Left hindlimb (tissue), 1 donor: ENCODE measurements at regions not wholly inside any gene's neighbourhood (a gene's known extent, or its start where the extent isn't known, plus 50 kb on each side); places are given as distances from the start of the nearest gene placed in this dataset.
"Not testable (repeated sequence)": the region's sequence is repeated elsewhere in the genome, so short reads cannot be mapped to it uniquely, and the experiment has no call there.

Source experiments
- DNase-seq: peaks from one replicate; pipeline ENCODE4 v3.0.0-alpha.2; 2018

DNA sequence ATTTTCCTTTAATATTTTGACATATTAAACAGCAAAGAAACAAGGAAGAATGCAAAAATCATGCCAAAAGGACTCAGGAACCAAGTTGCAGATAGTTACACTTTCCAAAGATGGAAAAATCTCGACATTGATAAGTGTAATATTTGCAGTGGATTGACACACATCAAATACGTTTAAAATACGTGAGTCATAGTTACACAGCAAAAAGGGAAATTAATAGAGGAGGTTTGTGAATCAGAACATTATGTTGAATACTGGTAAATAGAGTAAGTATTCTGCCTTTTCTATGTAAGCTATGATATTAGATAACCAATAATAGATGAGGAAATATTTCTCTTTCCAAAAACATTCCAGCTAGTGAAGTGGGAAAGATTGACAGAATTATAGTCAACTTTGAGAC, 1761.3 kb upstream of the IGFBP7 start:
- no peak for DNase-seq

DNA sequence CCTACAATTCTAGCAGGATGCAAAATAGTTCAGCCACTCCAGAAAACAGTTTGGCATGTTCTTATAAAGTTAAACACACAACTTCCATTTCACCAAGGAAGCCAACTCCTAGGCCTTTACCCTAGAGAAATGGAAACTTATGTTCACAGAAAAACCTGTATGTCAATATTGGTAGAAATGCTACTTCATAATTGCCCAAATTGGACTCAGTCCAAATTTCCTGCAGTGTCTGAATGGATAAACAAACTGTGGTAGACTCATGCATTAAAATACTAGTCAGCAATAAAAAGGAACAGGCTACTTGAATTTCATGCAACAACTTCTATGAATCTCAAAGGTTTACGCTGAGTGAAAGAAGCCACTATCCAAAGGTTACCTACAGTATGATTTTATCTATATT, 1738.8 kb upstream of the IGFBP7 start:
- no peak for DNase-seq

DNA sequence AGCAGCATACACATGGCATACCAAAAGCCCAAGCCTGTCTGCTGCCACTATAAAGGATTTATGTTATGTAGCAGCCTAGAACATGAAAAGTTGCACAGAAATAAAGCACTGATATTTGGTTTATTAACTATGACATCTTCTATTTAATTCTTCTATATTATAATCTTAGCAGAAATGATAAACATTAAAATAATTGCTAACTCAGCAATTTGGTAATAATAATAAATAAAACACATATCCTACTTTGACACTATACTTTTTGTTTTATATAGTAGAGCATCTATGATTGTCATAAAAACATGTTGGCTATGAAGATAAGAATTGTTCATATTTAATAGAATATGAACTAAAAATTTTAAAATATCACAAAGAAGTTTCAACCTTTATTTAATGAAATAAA, 1733.3 kb upstream of the IGFBP7 start:
- no peak for DNase-seq

DNA sequence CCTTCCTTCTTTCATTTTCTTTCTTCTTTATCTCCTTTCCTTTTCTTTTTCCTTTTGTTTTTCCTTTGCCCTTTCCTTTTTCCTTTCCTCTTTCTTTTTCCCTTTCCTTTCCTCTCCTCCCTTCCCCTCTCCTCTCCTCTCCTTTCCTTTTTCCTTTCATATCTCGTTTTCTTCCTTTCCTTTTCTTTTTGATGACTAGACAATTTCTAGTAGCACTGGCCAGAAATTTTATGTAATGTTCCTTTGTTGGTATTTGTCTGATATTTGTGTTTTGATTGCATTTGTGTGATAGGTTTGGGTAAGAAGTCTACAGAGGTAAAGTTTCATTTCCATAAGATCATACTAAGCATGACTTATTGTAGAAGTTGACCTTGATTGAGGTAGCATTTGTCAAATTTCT, 1722.9 kb upstream of the IGFBP7 start:
- DNase-seq, result no peak

DNA sequence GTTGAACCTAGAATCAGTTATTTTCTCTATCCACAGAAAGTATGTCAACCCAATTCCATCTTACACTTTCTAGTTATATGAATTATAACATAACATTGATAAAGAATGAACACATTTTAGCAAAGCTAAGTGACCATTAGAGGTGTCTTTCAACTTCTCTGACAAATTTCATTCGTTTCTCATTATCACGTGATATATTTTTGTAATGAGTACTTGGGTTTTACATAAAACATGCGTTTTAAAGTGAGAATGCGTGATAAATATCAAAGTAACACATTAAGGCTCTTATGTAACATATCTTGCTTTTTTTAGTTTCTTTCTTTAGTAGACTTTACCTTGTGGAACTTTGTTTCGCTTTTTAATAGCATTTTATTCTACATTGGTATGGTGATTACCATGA, 1715.1 kb upstream of the IGFBP7 start:
- no peak for DNase-seq

DNA sequence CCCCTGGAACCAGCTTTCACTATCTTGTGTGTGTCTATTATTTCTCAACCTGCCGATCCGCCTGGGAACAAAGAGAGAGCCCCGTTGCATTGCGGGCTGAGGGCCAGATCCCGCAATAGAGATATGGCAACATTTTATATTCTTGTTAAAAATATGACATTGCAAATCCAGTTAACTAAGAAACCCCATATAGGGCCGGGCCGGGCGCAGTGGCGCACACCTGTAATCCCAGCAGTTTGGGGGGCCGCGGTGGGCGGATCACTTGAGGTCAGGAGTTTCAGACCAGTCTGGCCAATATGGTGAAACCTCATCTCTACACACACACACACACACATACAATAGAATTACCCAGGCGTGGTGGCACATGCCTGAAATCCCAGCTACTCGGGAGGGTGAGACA, 1708.4 kb upstream of the IGFBP7 start:
- not testable (repeated sequence) for DNase-seq

DNA sequence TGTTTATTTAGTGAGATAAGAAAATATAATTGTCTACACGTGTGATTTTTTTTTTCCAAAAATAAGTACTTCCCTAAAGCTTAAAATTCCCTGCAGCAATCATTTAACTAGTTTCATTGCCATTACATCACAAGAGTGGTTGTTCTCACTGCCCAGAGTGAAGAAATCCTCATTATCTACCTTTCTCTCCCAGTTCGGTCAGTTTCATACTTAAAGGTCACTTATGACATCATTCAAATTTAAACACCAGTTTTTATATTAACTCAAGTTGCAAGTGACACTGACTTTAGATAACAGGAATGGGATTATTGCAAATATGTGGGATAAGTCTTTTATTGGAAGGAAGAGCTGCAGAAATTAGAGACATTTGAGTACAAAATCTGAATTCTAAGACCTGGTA, 1699.8 kb upstream of the IGFBP7 start:
- DNase-seq, result no peak

DNA sequence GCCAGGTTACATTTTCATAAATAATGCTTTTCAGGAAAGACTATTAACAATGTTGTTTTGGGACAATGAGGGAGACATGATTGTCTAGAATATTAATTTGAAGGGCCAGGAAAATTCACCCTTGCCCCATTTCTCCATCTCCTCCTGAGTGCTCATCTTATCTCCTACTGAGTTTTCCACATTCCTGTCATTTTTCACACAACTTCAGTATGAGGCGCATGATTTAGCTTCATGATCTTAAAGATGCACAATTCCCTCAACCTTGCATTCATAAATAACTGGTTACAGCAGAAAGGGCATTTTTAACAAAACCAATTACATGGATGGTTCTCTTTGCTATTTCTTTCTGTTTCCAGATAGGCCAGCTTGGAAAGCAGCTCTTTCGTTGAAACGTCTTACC, 1699.2 kb upstream of the IGFBP7 start:
- no peak for DNase-seq

DNA sequence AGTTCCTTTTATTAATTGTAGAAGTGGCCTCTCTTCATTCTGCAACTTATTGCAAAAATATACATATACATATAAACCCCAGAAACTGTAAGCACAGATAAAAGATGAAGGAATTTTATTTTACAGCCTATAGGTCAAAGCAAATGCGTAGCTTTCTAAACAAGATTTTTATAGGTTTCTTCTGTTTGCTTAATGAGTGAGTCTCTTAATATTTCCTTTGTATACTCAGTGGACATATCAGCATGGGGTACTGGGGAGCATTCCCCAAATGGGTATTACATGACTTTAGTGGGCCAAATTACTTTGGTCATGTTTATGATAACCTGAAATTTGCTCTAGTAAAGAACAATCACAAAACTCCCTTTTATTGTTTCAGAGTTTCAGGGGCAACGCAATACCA, 1698.6 kb upstream of the IGFBP7 start:
- no peak for DNase-seq

DNA sequence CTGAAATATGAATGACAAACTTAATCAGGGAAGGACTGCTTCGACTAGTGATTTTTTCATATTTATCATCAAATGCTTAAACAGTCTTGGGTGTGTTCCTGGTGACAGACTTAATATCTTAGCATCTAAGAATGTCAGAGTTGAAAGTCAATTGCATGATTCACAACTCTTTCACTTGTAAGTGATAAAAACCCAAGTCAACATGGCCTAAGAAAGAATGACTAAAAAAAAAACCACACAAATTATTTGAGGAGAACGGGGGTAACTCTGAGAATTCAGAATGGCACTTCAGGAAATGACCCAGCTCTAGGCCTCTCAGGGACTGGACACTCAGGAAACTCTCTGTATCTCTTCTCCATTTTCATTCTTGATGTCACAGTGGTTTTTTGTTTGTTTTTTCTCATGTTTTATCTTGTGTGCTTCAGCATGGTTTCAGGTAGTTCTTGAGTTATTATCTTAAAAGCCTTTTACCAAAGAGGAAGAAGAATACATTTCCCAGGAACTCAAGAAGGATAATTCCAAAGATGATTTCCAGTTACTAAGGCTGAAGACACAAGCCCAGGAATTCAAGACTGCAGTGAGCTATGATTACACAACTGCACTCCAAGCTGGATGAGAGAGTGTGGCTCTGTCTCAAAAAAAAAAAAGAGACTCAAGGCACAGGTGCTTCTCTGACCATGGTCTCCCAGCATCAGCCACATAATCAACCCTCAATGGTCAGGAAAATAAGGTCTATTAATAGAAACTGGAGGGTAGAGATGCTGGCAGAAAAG, 1697.8 kb upstream of the IGFBP7 start:
- DNase-seq, result no peak

DNA sequence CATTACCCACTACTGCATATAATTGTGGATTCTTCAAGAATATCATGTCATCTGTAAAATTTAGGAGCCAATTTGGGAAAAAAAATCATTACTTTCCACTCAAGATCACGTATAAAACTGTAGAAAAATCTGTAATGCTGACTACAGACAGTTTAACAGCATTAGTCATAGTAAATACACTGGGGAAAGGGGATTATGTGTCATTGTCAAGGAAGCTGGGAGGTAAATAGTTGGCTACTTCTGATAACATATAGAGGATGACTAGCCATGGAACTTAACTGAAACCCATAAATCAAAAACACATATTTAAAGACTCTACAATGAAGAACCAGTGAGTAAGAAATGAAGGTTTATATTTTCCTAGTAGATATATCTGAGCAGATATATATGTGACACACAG, 1666.4 kb upstream of the IGFBP7 start:
- DNase-seq, result no peak

DNA sequence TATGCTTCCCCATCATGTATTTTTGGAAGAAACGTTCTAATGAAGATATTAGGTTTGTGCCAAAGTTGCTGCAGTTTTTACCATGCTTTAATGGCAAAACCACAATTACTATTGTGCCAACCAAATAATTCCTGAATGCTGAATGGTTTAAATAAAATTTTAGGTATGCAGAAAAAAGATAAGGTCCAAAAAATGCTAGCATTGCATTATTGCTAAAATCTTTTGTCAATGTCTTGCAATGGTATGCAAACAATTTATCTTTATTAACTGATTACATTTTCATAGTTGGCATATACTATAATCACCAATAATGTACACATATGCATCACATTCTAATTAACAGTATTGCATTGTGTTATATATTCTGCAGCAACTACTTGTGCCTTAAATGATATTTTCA, 1657.4 kb upstream of the IGFBP7 start:
- no peak for DNase-seq

DNA sequence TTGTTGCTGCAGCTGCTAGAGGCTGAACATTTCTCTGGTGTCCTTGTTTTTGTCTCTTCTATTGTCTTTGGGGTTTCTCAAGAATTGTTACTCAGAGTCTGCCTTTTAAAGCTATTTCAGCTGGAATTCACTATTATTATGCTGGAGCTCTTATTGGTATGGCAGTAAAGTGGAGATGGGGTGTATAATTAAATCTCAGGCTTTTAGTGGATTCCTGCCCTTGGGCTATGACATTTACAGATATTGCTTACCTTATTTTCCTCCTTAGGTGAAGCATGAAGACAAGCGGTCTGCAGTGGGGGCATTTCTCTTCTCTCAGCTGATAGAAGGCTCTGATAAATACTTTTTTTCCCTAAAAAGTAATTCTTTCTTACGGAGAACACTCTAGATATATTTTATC, 1656.6 kb upstream of the IGFBP7 start:
- DNase-seq, result no peak

DNA sequence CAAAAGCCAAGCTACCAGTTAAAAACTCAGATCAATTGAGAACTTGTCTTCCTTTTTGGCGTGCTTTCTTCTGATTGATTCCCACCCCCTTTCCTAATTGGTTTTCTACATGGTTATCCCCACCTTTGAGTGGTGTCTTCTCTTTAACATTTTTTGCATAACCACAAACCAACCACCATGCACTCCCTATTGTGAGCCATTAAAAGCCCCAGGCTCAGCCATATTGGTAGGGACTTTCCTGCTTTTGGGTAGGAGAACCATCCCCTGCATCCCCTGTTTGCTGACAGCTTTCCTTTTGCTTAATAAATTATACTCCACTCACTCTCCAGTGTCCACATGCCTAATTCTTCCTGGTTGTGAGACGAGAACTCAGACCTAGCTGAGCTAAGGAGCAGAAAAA, 1651.4 kb upstream of the IGFBP7 start:
- no peak for DNase-seq

DNA sequence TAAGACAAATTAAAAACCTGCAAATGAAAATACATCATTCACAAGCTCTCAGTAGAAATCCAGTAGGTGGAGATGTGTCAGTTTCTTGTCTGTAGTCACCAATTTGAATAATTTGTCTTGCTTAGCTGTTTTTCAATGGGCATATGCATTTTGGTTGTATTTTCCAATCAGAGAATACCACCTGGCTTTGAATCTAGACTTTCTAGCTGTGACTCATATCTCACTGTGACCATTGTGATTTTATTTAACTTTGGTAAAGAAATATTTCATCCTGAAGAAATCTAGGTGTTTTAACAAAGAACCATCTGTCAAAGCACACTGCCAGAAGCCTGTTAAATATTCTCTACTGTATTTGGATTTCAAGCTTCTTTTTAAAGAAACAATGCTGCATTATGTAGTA, 1650.6 kb upstream of the IGFBP7 start:
- DNase-seq, result no peak

DNA sequence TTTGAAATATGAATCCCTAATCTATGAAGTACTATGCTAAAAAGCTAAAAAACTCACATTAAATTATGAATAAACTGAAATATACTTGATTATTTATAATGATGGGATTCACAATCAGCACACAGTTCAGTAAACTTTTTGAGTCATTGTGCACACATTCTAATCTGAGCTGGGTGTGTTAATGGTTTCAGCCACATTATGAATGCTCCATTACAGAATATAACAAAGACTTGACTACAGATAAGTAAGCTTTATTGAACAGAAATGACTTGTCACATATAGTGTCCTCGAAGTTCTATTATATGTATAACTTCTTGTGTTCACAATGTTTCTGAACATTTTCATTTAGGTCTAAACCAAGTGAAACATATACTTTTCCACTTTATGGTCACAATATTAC, 1649.9 kb upstream of the IGFBP7 start:
- DNase-seq, result no peak

DNA sequence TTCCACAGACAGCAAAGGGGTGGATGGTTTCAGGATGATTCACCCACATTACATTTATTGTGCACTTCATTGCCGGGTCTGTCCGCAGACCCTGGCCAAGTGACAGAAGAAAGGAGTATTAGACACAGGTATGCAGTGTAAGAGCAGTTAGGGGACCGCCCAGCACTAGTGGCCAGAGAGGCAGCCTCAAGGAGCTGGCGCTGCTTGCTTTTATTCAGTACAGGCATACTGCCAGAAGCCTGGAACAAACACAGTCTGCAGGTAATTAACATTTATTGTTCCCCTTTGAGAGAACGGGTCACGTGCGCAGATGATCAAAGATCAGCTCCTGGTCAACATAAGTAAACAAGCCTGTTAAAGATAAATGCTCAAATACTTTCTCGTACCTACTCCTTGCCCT, 1639.0 kb upstream of the IGFBP7 start:
- DNase-seq, result no peak

DNA sequence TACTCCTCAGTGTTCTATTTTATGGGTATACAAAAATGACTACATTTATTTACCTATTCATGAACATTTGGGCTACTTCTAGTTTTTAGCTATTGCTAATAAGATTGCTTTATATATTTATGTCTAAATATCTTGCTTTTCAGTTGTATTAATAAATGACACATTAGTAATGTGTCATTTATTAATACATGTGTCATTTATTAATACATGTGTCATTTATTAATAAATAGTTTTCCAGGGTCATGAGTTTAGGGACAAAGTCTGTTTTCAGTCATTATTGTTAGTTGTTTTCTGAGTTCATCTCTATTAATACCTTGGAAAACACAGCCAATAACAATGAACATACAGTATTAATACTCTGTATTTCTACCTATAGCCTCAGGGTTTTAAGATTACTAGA, 1630.7 kb upstream of the IGFBP7 start:
- no peak for DNase-seq

DNA sequence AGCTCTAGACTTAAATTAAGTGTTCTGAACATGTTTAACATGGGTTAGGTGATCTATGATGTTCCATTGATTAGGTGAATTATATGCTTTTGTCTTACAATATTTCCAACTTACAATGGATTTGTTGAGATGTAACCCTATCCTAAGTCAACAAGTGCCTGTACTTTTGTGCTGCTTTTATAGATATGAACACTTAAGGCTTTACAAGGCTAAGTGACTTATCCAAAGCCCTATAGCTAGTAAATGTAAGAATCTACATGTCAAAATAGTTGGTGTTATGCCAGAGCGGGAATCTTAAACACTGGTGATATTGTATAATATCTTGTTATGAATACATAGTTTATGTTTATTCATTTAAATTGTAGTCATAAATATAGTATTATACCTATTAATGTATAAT, 1629.1 kb upstream of the IGFBP7 start:
- no peak for DNase-seq

DNA sequence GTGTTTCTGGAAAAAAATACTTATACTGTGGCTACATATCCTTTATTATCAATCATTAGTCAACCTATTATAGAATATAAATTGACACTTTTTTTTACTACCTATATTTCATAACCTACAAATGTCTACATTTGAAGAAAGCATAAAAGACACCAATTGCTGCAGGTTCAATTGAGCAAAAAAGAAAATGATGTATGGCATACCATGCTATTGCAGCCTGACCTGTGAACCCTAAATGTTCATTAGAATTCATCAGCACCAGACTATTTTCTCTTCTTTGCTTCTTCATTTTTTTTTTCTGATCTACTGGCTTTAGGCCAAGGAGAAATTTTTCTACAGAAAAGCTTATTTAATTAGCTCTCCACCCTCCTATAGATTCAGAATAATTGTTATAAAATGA, 1628.2 kb upstream of the IGFBP7 start:
- no peak for DNase-seq

DNA sequence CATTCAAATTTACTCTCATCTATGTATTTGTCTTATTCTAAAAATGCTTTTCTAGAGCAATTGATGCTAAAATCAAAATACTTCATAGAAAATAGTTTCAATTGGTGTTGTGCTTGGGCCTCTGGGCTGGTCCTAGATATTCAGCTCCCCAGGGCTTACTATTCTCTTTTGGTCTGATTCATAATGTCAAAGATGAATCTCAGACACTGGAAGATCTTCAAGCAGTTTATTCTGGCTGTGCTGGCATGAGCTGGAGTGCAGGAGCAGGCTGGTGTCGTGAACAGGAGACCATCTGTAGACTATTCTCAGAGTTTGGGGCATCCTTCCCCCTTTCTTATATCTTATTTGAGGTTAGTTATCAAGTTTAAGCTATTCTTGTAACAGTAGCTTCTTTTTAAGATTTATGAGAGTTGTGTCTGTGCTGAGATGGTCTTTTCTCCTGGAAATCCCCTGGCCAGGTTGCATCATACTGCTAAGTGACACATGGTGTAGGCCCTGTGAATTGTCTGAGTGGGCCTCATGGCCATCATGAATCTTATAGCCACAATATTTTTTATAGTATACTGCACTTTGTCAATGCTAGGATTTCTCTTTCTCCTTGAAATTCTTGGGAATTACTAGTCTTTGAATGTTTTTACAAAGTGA, 1624.0 kb upstream of the IGFBP7 start:
- no peak for DNase-seq

DNA sequence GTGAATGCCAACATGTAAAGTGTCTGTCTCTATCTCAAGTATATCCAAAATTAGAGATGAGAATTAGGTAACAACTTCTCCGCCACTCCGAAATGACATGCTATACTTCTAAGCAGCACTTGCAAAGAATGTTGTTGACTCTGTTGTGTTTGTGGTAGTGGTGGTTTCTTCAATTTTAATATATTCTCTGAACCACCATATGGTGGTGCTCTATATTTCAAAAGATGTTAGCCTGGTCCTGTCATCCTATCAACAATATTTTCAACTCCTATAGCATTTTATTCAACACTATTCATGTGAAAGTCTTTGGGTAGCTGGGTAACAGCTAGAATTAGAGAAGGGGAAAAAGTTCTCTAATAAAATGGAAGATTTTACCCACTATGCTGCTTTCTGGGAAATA, 1622.8 kb upstream of the IGFBP7 start:
- DNase-seq, result no peak

DNA sequence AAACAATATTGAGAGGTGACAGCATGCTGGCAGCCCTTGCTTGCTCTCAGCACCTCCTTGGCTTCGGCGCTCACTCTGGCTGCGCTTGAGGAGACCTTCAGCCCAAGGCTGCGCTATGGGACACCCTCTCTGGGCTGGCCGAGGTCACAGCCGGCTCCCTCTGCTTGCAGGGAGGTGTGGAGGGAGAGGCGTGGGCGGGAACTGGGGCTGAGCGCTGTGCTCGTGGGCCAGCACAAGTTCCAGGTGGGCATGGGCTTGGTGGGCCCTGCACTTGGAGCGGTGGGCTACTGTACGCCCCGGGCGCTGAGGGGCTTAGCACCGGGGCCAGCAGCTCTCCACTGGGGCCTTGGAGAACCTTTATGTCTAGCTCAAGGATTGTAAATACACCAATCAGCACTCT, 1613.8 kb upstream of the IGFBP7 start:
- no peak for DNase-seq

DNA sequence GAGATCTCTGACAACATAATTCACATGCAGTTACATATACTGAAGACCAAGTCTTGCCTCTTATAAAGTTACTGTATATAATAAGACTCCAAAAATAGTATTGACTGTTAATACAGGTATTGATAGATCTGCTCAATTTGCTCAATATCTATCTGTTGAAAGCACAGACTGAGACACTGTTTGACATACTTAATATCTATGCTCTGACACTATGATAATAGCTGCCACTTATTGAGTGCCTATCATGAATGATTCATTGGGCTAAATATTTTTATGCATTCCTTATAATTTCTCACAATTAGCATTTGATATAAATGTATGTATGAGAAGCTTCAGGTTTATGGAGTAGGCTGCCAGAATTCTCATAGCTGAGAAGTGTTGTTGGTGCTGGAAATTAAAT, 1600.9 kb upstream of the IGFBP7 start:
- no peak for DNase-seq

DNA sequence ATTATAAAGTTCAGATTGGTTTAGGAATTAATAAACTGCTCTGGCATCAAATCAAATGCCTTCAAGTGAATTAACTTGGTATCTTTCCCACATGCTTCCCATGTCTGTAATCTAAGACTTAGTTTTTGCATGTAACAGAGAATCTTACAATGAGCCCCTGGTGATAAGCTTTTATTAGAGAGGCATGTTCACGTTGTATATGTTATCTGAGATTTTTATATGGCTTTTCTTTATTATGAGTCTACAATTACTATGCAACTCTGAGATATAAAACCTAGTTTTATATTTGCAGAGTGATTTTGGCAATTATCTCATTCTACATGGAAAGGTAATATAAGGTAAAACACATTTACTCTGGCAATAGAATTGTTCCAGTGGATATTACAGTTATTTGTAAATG, 1578.4 kb upstream of the IGFBP7 start:
- no peak for DNase-seq
